AML-193 (cell line): ENCODE measurements at regions not wholly inside any gene's neighbourhood (a gene's known extent, or its start where the extent isn't known, plus 50 kb on each side); places are given as distances from the start of the nearest gene placed in this dataset.

Source experiments
- DNase-seq, 2 experiments: peaks; one replicate each; lab custom pipeline; 2025; lab: John Stamatoyannopoulos, UW

DNA sequence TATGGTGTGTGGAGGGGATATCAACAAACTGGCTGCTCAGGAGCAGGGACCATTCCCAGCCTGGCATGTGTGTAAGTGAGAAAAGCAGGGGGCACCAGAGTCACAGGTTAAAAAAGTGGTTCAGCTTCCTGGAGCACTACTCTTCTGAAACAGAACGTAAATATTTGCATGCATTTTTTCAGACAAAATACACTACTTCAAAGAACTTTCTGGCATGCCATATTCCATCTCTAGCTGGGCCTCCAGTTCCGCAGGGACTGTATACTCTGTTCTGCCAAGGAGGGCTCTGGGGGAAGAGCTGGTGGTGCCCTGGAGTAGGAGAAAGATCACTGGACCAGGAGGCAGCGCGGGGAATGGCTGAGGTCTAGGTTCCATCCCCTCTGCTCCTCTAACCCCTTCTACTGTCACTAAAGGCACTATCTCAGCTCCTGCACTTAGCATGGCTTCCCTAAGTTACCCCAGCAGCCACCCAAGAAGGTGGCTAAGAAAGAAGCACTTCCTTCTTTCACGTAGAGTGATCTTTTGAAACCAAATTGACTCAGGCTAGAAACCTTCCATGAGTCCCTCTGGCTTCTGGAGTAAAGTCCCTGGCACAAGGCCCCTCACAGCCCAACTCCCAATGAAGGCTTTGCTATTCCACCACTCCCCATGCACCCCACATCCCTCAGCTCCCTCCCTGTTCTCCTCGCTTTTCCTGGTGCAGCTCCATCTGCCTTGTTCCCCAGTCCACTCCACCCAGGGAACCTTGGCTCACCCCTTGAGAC, 57.6 kb upstream of the CABLES1 start:
- DNase-seq: peak in 1 of 2 experiments; percentile 13

DNA sequence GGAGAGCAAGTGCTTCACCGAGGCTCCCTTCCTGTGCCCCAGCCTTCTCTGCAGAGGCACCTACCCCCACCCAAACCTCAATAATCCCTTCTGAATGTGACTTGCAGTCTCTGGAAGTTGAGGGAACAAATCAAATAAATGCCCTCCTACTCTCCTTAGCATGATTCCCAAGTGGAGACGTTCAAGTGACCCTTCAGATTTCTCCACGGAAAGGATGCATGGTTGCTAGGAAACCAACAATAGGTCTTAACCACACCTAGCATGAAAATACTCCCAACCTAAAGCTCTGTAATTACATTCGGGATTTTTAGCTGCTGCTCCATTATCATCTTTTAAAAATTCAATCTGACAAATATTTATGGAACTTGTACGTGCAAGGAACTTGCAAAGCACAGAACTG, 50.2 kb upstream of the CABLES1 start:
- no peak for DNase-seq
